Skeletal muscle cell (primary cell): ENCODE measurements at regions not wholly inside any gene's neighbourhood (a gene's known extent, or its start where the extent isn't known, plus 50 kb on each side); places are given as distances from the start of the nearest gene placed in this dataset.

Source experiments
- DNase-seq: peaks from one replicate; pipeline ENCODE4 v3.0.0-alpha.2; 2010; ENCODE audit warnings: low read depth
- H3K4me3 ChIP-seq: 2 replicates; pipeline ENCODE4 v1.5.1; 2011; ENCODE audit warnings: low read depth, mild to moderate bottlenecking, control low read depth, low read length, moderate library complexity

DNA sequence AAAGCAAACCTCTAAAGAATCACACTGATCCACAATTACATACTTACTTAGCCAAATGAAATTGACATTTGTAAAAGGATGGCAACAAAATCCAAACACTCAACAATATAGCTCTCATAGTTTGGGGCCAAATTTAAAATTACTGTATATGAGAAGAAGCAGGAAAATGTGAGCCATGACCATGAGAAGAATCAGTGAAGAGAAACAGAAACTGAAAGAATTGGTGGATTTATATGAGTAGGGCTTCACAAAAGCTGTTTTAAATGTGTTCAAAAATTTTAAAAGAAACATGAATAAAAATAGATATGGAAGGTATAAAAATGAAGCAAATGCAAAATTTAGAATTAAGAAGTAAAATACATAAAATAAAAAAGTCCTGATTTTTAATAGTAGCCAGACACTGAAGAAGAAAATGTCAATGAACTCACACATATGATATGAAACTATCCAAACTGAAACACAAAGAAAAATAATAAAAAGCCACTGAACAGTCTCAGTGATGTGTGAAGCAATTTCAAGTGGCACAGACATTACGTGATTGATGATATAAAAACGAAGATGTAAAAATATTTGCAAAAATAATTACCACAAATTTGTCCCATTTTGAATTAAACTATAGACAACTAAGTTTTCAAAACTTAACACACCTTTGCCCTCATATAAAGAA is 87.9 kb upstream of the MDGA2 start:
- no peak overlapping the region for H3K4me3 ChIP-seq
- DNase-seq = no peak

DNA sequence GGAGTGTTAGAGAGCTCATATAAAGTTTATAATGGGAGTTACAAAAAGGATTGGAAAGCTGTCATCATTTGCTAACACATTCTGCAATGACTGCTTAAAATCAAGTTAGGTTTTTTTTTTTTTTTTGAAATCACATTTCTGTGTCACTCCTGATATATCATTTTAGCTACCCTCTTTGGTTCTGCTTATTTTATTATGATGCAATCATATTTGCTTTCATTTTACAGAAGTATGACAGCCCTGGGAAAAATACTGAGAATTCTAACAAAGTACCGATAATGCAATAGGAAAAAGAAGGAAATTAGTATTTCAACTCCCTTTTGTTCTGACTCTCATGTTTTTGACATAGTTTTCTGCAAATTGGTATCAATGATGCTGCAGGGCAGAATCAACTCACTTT is 71.6 kb upstream of the MDGA2 start:
- no peak for DNase-seq
- no peak overlapping the region for H3K4me3 ChIP-seq

DNA sequence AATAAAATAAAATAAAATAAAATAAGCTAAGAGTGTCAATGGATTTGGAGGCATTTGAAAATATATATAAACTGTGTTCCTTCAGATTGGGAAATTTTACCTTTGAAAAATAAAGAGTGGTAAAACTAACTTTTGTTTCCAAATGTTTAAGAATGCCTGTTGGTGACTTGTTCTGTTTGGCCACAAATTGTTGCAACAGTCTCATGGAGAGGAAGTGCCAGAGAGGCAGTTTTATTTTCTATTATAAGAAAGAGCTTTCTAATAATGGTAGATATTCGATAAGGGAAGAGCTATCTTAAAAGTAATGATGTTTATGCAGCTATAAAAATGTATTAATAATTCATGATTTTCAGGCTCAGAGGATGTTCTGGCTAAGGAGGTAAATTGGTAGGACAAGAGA is 68.8 kb upstream of the MDGA2 start:
- DNase-seq = no peak
- no peak overlapping the region for H3K4me3 ChIP-seq

DNA sequence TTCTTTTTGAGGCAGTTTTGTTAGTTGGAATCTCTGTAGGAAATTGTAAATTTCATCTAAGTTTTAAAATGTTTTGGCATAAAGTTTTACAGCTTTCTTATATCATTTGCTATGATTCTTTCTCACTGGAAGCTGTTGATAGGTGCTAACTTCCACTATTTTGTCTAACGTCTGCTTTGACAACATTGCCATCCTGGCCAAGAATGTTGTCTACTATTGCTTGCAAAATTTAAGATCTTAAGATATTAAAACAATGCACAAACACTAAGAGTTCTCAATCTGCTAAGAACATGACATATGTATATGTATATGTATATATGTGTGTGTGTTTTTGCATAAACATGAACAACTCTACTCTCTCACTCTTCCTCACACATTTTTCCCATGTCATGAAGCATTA is 64.1 kb upstream of the MDGA2 start:
- H3K4me3 ChIP-seq = no peak overlapping the region
- no peak for DNase-seq

DNA sequence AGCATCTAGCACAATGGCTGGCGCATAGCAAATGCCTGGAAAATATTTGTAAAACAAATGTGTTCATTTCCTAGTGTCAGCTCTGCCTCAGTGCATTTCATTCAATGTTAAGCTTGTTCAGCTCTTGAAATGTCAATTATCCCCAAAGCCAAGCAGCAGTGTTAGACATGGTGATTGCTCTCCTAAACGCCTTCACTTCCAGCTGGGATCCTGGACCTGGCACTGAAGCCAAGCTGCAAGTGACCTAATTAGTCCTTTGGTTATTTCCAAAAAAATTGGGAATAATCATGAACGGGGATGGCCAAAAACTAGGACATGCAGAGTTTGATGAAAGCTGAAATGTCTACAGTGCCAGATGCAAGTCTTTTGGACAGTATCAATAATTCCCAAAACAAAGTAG is 54.9 kb upstream of the MDGA2 start:
- H3K4me3 ChIP-seq = no peak overlapping the region
- DNase-seq = no peak
